ENCODE measurements at regions not wholly inside any gene's neighbourhood (a gene's known extent, or its start where the extent isn't known, plus 50 kb on each side); places are given as distances from the start of the nearest gene placed in this dataset.

DNA sequence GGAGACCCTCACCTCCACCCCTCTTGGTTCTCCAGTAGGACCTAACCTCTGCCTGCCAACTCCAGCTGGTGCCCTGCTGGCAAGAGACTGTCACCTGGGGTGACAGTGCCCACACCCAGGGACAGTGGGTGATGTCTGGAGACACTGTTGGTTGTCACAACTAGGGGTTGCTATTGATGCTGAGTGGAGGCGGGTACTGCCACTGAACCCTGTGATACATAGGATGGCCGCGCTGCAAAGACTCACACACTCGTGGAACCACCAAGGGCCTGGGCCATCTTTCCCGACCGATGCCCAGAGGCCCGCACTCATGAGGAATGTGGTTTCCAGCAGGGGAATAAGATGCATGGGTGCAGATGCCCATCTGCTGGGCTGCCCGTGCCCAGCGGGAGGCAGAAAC is 143.2 kb downstream of the SHANK2 start:
- intact Hi-C loops (cut with DNase I; ENCODE audit: low total_unique reads): no loop called here
- Histone ChIP-seq H3K9me3 (no peaks in the 10 kb centered on the region), H3K4me3 (no peak overlapping the region), H3K4me1 (no peaks in the 10 kb centered on the region), H3K27ac (no peak overlapping the region), H3K36me3 (no peaks in the 10 kb centered on the region), H3K27me3 (replicated peaks in 1 of 7) (peaks cover 0 to 60% (median 0%) of the 10 kb centered on the region in 7 donors)
- WGBS, 5 donors: 94 to 98% (median 95%) methylated on average over 8 to 9 of the region's 9 CpGs
- TF ChIP-seq POLR2AphosphoS5 (IDR thresholded peaks at IDR 0.05) (no peak), POLR2A (IDR thresholded peaks at IDR 0.05) (no peak), CTCF (IDR thresholded peaks at IDR 0.05 in 8 of 11, conservative IDR thresholded peaks at IDR 0.05 in 3 of 11) (no peak)
- DNase-seq: peak; percentile 47

- H3K9me3 ChIP-seq: no peaks in the 10 kb centered on the region
- peaks cover 0 to 52% (median 0%) of the 10 kb centered on the region in 7 donors for H3K27me3 ChIP-seq (replicated peaks in 1 of 7)
- no peaks in the 10 kb centered on the region for H3K36me3 ChIP-seq
- TF ChIP-seq POLR2A (IDR thresholded peaks at IDR 0.05): no peak
- intact Hi-C loops (cut with DNase I; ENCODE audit: low total_unique reads): no loop called here
- peak; percentile 66 for DNase-seq
- no peak overlapping the region for H3K4me3 ChIP-seq
- no peaks in the 10 kb centered on the region for H3K4me1 ChIP-seq
- WGBS, 5 donors: 80 to 85% (median 82%) methylated on average over 13 to 21 of the region's 21 CpGs
- no peak overlapping the region for H3K27ac ChIP-seq
Measured at GRCh38 chr11:71108013-71108865, 144.1 kb downstream of the SHANK2 start.

DNA sequence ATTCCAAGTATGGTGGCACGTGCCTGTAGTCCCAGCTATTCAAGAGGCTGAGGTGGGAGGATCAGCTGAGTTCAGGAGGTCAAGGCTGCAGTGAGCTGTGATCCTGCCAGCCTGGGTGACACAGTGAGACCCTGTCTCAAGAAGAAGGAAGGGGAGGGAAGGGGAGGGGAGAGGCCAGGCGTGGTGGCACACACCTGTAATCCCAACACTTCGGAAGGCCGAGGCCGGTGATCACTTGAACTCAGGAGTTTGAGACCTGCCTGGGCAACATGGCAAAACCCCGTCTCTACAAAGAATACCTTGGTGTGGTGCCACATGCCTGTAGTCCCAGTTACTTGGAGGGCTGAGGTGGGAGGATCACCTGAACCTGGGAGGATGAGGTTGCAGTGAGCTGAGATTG is 145.7 kb downstream of the SHANK2 start:
- Histone ChIP-seq H3K36me3 (no peaks in the 10 kb centered on the region), H3K27me3 (replicated peaks in 1 of 7) (peaks cover 0 to 37% (median 0%) of the 10 kb centered on the region in 7 donors), H3K27ac (no peak overlapping the region), H3K4me1 (no peaks in the 10 kb centered on the region), H3K4me3 (no peak overlapping the region), H3K9me3 (no peaks in the 10 kb centered on the region)
- TF ChIP-seq CTCF (IDR thresholded peaks at IDR 0.05 in 8 of 11, conservative IDR thresholded peaks at IDR 0.05 in 3 of 11): no peak
- TF ChIP-seq POLR2A (IDR thresholded peaks at IDR 0.05): no peak
- no peak for TF ChIP-seq POLR2AphosphoS5 (IDR thresholded peaks at IDR 0.05)
- DNase-seq: peak; percentile 37
- intact Hi-C loops (cut with DNase I; ENCODE audit: low total_unique reads): no loop called here
- WGBS, 5 donors: 69 to 83% (median 80%) methylated on average over 5 to 6 of the region's 6 CpGs

DNA sequence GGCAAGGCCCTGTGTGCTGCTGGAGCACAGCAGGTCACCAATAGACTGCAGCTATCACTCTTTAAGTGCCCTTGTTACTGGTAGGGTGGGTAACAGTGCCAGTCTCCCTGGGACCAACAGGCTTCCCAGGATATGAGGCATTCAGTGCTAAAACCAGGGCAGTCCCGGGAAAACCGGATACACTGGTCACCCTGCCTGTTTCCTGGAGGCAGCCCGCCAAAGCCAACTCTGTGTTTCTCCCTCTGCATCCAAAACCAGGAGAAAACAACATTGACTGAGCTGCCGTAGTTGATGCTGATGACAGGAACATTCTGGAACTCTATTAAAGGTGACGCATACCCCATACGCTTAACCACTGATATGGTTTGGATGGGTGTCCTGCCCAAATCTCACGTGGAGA is 149.1 kb downstream of the SHANK2 start:
- no peak overlapping the region for H3K27ac ChIP-seq
- no peaks in the 10 kb centered on the region for H3K4me1 ChIP-seq
- no peak for TF ChIP-seq CTCF (IDR thresholded peaks at IDR 0.05 in 8 of 11, conservative IDR thresholded peaks at IDR 0.05 in 3 of 11)
- peak in 1 of 3 donors; percentile 32 for TF ChIP-seq POLR2AphosphoS5 (IDR thresholded peaks at IDR 0.05)
- intact Hi-C loops (cut with DNase I; ENCODE audit: low total_unique reads): no loop called here
- H3K9me3 ChIP-seq: no peaks in the 10 kb centered on the region
- DNase-seq: peak; percentile 51
- WGBS, 5 donors: 77 to 85% (median 81%) methylated on average over 5 to 7 of the region's 7 CpGs
- H3K4me3 ChIP-seq: no peak overlapping the region
- H3K36me3 ChIP-seq: no peaks in the 10 kb centered on the region
- peaks cover 0 to 18% (median 0%) of the 10 kb centered on the region in 7 donors for H3K27me3 ChIP-seq (replicated peaks in 1 of 7)
